ENCODE measurements at regions not wholly inside any gene's neighbourhood (a gene's known extent, or its start where the extent isn't known, plus 50 kb on each side); places are given as distances from the start of the nearest gene placed in this dataset.

GRCh38 chr15:69825941-69826818 is 271.5 kb downstream of the TLE3 start:
- no peak for DNase-seq

- DNase-seq = no peak
These were observed 270.9 kb downstream of the TLE3 start for GRCh38 chr15:69826819-69827175.

- DNase-seq = no peak
These were observed 270.0 kb downstream of the TLE3 start for GRCh38 chr15:69827751-69828150.

GRCh38 chr15:69828181-69828828 is 269.4 kb downstream of the TLE3 start:
- no peak for DNase-seq

- DNase-seq = no peak
These were observed 267.7 kb downstream of the TLE3 start for GRCh38 chr15:69829974-69830373.

- DNase-seq = no peak
These were observed 267.3 kb downstream of the TLE3 start for GRCh38 chr15:69830430-69830829.

GRCh38 chr15:69830876-69831275 is 266.8 kb downstream of the TLE3 start:
- no peak for DNase-seq

- no peak for DNase-seq
These were observed 263.4 kb downstream of the TLE3 start for GRCh38 chr15:69834267-69834666.

- DNase-seq = no peak
These were observed 263.0 kb downstream of the TLE3 start for GRCh38 chr15:69834761-69835160.

GRCh38 chr15:69836048-69836447 is 261.7 kb downstream of the TLE3 start:
- no peak for DNase-seq

GRCh38 chr15:69836526-69837230 is 261.0 kb downstream of the TLE3 start:
- no peak for DNase-seq

GRCh38 chr15:69838338-69838737 is 259.4 kb downstream of the TLE3 start:
- no peak for DNase-seq

GRCh38 chr15:69838994-69839393 is 258.7 kb downstream of the TLE3 start:
- DNase-seq = no peak

GRCh38 chr15:69841113-69841828 is 256.4 kb downstream of the TLE3 start:
- no peak for DNase-seq

GRCh38 chr15:69842851-69843250 is 254.9 kb downstream of the TLE3 start:
- DNase-seq = no peak

- no peak for DNase-seq
These were observed 254.3 kb downstream of the TLE3 start for GRCh38 chr15:69843276-69843899.

- DNase-seq = no peak
These were observed 253.8 kb downstream of the TLE3 start for GRCh38 chr15:69843900-69844304.

GRCh38 chr15:69845159-69845558 is 252.6 kb downstream of the TLE3 start:
- DNase-seq = no peak

- DNase-seq = no peak
These were observed 250.1 kb downstream of the TLE3 start for GRCh38 chr15:69847625-69848024.

GRCh38 chr15:69848096-69848495 is 249.6 kb downstream of the TLE3 start:
- DNase-seq = no peak

GRCh38 chr15:69848551-69849231 is 249.0 kb downstream of the TLE3 start:
- DNase-seq = no peak

GRCh38 chr15:69849232-69849610 is 248.5 kb downstream of the TLE3 start:
- DNase-seq = no peak
